OCI-LY3 (cell line): ENCODE measurements at regions not wholly inside any gene's neighbourhood (a gene's known extent, or its start where the extent isn't known, plus 50 kb on each side); places are given as distances from the start of the nearest gene placed in this dataset.

Experiments used
- EZH2phosphoT487 ChIP-seq: fragments of 200-600 bp; shearing (Covaris generic); IDR thresholded peaks from 2 replicates; pipeline ENCODE4 v1.6.1; 2018; ENCODE audit warnings: antibody characterized with exemption, mixed run types, low read depth
- TF ChIP-seq, protein P1 (sequence below): fragments of 200-600, 300-600 bp; sonication (generic); IDR thresholded peaks from 2 replicates; pipeline ENCODE4 v1.5.1; 2014; ENCODE audit warnings: antibody characterized with exemption, low read length, low read depth

- TF ChIP-seq, protein P1, sequence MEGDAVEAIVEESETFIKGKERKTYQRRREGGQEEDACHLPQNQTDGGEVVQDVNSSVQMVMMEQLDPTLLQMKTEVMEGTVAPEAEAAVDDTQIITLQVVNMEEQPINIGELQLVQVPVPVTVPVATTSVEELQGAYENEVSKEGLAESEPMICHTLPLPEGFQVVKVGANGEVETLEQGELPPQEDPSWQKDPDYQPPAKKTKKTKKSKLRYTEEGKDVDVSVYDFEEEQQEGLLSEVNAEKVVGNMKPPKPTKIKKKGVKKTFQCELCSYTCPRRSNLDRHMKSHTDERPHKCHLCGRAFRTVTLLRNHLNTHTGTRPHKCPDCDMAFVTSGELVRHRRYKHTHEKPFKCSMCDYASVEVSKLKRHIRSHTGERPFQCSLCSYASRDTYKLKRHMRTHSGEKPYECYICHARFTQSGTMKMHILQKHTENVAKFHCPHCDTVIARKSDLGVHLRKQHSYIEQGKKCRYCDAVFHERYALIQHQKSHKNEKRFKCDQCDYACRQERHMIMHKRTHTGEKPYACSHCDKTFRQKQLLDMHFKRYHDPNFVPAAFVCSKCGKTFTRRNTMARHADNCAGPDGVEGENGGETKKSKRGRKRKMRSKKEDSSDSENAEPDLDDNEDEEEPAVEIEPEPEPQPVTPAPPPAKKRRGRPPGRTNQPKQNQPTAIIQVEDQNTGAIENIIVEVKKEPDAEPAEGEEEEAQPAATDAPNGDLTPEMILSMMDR = no peak
- TF ChIP-seq EZH2phosphoT487 = no peak
Observed at GRCh38 chr3:96347289-96347688, 467.1 kb upstream of the EPHA6 start.
